SKM-1 (cell line): ENCODE measurements at regions not wholly inside any gene's neighbourhood (a gene's known extent, or its start where the extent isn't known, plus 50 kb on each side); places are given as distances from the start of the nearest gene placed in this dataset.
"Not testable (repeated sequence)": the region's sequence is repeated elsewhere in the genome, so short reads cannot be mapped to it uniquely, and the experiment has no call there.

Experiments used
- DNase-seq: peaks from one replicate; lab custom pipeline; 2025; ENCODE audit not compliant: unreplicated experiment; lab: John Stamatoyannopoulos, UW

GRCh38 chr17:56690441-56691291, 97.2 kb downstream of the NOG start:
- no peak for DNase-seq

- DNase-seq = no peak
Observed at GRCh38 chr17:56694825-56695224, 101.3 kb downstream of the NOG start.

- DNase-seq = no peak
Observed at GRCh38 chr17:56697190-56697589, 103.7 kb downstream of the NOG start.

GRCh38 chr17:56699186-56699894, 105.8 kb downstream of the NOG start:
- no peak for DNase-seq

GRCh38 chr17:56700919-56701420, 107.5 kb downstream of the NOG start:
- no peak for DNase-seq

GRCh38 chr17:56707312-56708219, 114.1 kb downstream of the NOG start:
- no peak for DNase-seq

- DNase-seq = no peak
Observed at GRCh38 chr17:56708220-56708558, 114.7 kb downstream of the NOG start.

GRCh38 chr17:56708670-56709410, 115.3 kb downstream of the NOG start:
- DNase-seq = no peak

GRCh38 chr17:56710986-56711385, 117.5 kb downstream of the NOG start:
- no peak for DNase-seq

GRCh38 chr17:56715613-56716357, 117.9 kb downstream of the C17orf67 start:
- peak; percentile 96 for DNase-seq

GRCh38 chr17:56717471-56717870, 116.2 kb downstream of the C17orf67 start:
- no peak for DNase-seq

- no peak for DNase-seq
Observed at GRCh38 chr17:56718515-56718914, 115.2 kb downstream of the C17orf67 start.

- no peak for DNase-seq
Observed at GRCh38 chr17:56723421-56723820, 110.3 kb downstream of the C17orf67 start.

- DNase-seq = no peak
Observed at GRCh38 chr17:56724664-56725063, 109.1 kb downstream of the C17orf67 start.

GRCh38 chr17:56725144-56725543, 108.6 kb downstream of the C17orf67 start:
- no peak for DNase-seq

GRCh38 chr17:56727876-56728617, 105.7 kb downstream of the C17orf67 start:
- no peak for DNase-seq

GRCh38 chr17:56731096-56731495, 102.6 kb downstream of the C17orf67 start:
- not testable (repeated sequence) for DNase-seq

- DNase-seq = no peak
Observed at GRCh38 chr17:56733833-56734232, 99.9 kb downstream of the C17orf67 start.

- no peak for DNase-seq
Observed at GRCh38 chr17:56735842-56736241, 97.9 kb downstream of the C17orf67 start.
